SK-N-MC (cell line): ENCODE measurements at regions not wholly inside any gene's neighbourhood (a gene's known extent, or its start where the extent isn't known, plus 50 kb on each side); places are given as distances from the start of the nearest gene placed in this dataset.

Experiments used
- EZH2 ChIP-seq: fragments of 200-600 bp; sonication (generic); IDR thresholded peaks from one replicate; pipeline ENCODE4 v1.6.1; 2017; ENCODE audit warnings: antibody characterized with exemption
- FOXP2 ChIP-seq: optimal IDR thresholded peaks from 2 replicates; pipeline ENCODE3; 2011; ENCODE audit warnings: mild to moderate bottlenecking, moderate library complexity; ENCODE audit not compliant: insufficient read depth; ENCODE audit errors: extremely low read length, control extremely low read depth
- POLR2AphosphoS5 ChIP-seq: IDR thresholded peaks from 2 replicates; pipeline ENCODE4 v1.6.1; 2012; ENCODE audit warnings: mild to moderate bottlenecking, low read depth, low read length, borderline replicate concordance

GRCh38 chr9:25845867-25846266 lies 167.6 kb upstream of the TUSC1 start:
- TF ChIP-seq POLR2AphosphoS5 (no peak), EZH2 (no peak), FOXP2 (no peak)
